SK-N-SH treated with all-trans-retinoic acid at 6 μM for 48 hours (cell line): ENCODE measurements at regions not wholly inside any gene's neighbourhood (a gene's known extent, or its start where the extent isn't known, plus 50 kb on each side); places are given as distances from the start of the nearest gene placed in this dataset.

Source experiments
- ATAC-seq: fragments of 200-7000 bp; cut with Tn5 transposase; 3 replicates; pipeline ENCODE4 v1.9.1; 2020; ENCODE audit warnings: mild to moderate bottlenecking, moderate library complexity
- ARNTL ChIP-seq: fragments of 450-650 bp; formaldehyde crosslinking; IDR thresholded peaks from 2 replicates; pipeline ENCODE4 v1.5.0; 2020; ENCODE audit warnings: low read depth, mild to moderate bottlenecking, moderate library complexity, borderline replicate concordance
- BACH2 ChIP-seq: fragments of 250-450 bp; sonication (Bioruptor Pico); IDR thresholded peaks from 2 replicates; pipeline ENCODE4 v1.9.0; 2021; ENCODE audit warnings: mild to moderate bottlenecking, borderline replicate concordance
- CSDC2 ChIP-seq: fragments of 250-450 bp; sonication (Bioruptor Pico); IDR thresholded peaks from 2 replicates; pipeline ENCODE4 v1.5.0; 2020; ENCODE audit warnings: mild to moderate bottlenecking, moderate library complexity
- ESRRG ChIP-seq: fragments of 250-450 bp; sonication (Bioruptor Pico); IDR thresholded peaks from 2 replicates; pipeline ENCODE4 v1.6.1; 2021; ENCODE audit warnings: mild to moderate bottlenecking
- ISL1 ChIP-seq: fragments of 250-450 bp; sonication (Bioruptor Pico); IDR thresholded peaks from 2 replicates; pipeline ENCODE4 v2.1.2; 2022; ENCODE audit warnings: mild to moderate bottlenecking, moderate library complexity
- OSR1 ChIP-seq: fragments of 250-450 bp; sonication (Bioruptor Pico); IDR thresholded peaks from 2 replicates; pipeline ENCODE4 v1.8.0; 2022; ENCODE audit warnings: moderate library complexity, mild to moderate bottlenecking, inconsistent platforms
- PATZ1 ChIP-seq: fragments of 250-450 bp; sonication (Bioruptor Pico); IDR thresholded peaks from 2 replicates; pipeline ENCODE4 v1.8.0; 2020; ENCODE audit warnings: mild to moderate bottlenecking, moderate library complexity, borderline replicate concordance
- POU6F1 ChIP-seq: fragments of 250-450 bp; sonication (Bioruptor Pico); IDR thresholded peaks from 2 replicates; pipeline ENCODE4 v1.8.0; 2021; ENCODE audit warnings: low read depth, mild to moderate bottlenecking, moderate library complexity, borderline replicate concordance
- PPARA ChIP-seq: fragments of 250-450 bp; sonication (Bioruptor Pico); IDR thresholded peaks from 2 replicates; pipeline ENCODE4 v1.5.0; 2020; ENCODE audit warnings: mild to moderate bottlenecking, borderline replicate concordance
- RARB ChIP-seq: fragments of 250-450 bp; sonication (Bioruptor Pico); IDR thresholded peaks from 2 replicates; pipeline ENCODE4 v1.8.0; 2021; ENCODE audit warnings: mild to moderate bottlenecking, moderate library complexity
- SNAI2 ChIP-seq: fragments of 250-450 bp; sonication (Bioruptor Pico); IDR thresholded peaks from 2 replicates; pipeline ENCODE4 v1.5.0; 2020; ENCODE audit warnings: mild to moderate bottlenecking, moderate library complexity
- TCF4 ChIP-seq: fragments of 250-450 bp; sonication (Bioruptor Pico); IDR thresholded peaks from 2 replicates; pipeline ENCODE4 v1.8.0; 2021; ENCODE audit warnings: mild to moderate bottlenecking, moderate library complexity, borderline replicate concordance
- TOX ChIP-seq: fragments of 250-450 bp; sonication (Bioruptor Pico); IDR thresholded peaks from 2 replicates; pipeline ENCODE4 v1.8.0; 2021; ENCODE audit warnings: mild to moderate bottlenecking, moderate library complexity, borderline replicate concordance
- TSHZ2 ChIP-seq: fragments of 250-450 bp; sonication (Bioruptor Pico); IDR thresholded peaks from 2 replicates; pipeline ENCODE4 v1.5.0; 2020; ENCODE audit warnings: mild to moderate bottlenecking, moderate library complexity
- ZC3H10 ChIP-seq: fragments of 250-450 bp; sonication (Bioruptor Pico); IDR thresholded peaks from 2 replicates; pipeline ENCODE4 v1.5.1; 2021; ENCODE audit warnings: mild to moderate bottlenecking, moderate library complexity
- ZFP3 ChIP-seq: fragments of 250-450 bp; sonication (Bioruptor Pico); IDR thresholded peaks from 2 replicates; pipeline ENCODE4 v1.5.0; 2020; ENCODE audit warnings: mild to moderate bottlenecking, moderate library complexity
- ZFP30 ChIP-seq: fragments of 450-650 bp; formaldehyde crosslinking; IDR thresholded peaks from 2 replicates; pipeline ENCODE4 v1.5.0; 2022; ENCODE audit warnings: mild to moderate bottlenecking, moderate library complexity
- ZNF565 ChIP-seq: fragments of 450-650 bp; formaldehyde crosslinking; conservative IDR thresholded peaks from 2 replicates; pipeline ENCODE4 v1.5.0; 2020; ENCODE audit warnings: low read depth, mild to moderate bottlenecking, moderate library complexity
- ZNF70 ChIP-seq: fragments of 450-650 bp; formaldehyde crosslinking; IDR thresholded peaks from 2 replicates; pipeline ENCODE4 v1.5.0; 2020; ENCODE audit warnings: mild to moderate bottlenecking, moderate library complexity
- ZNF8 ChIP-seq: fragments of 450-650 bp; formaldehyde crosslinking; IDR thresholded peaks from 2 replicates; pipeline ENCODE4 v1.5.0; 2020; ENCODE audit warnings: mild to moderate bottlenecking, moderate library complexity
- TF ChIP-seq, protein P1 (sequence below): fragments of 250-450 bp; sonication (Bioruptor Pico); IDR thresholded peaks from 2 replicates; pipeline ENCODE4 v1.5.1; 2021; ENCODE audit warnings: mild to moderate bottlenecking, moderate library complexity
- TF ChIP-seq, protein P2 (sequence below): fragments of 250-450 bp; sonication (Bioruptor Pico); IDR thresholded peaks from 2 replicates; pipeline ENCODE4 v1.5.1; 2020; ENCODE audit warnings: low read depth, mild to moderate bottlenecking, moderate library complexity

DNA sequence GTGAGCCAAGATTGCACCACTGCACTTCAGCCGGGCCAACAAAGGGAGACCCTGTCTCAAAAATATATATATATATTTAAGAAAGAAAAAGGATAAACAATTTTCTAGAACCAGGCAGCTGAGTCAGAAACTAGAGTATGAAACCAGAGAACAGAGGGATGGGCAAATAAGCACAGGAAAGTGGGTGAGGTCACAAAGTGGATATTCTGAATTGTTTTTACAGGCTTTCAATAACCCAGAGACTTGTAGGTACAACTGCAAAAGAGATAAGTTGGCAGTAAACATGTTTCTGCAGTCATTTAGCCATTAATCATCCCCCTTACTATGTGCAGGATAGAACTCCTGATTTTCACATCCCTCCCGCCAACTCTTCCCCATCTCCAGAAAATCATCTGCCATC, 94.2 kb downstream of the BTG1 start (continued):
- no peak for TF ChIP-seq POU6F1
- TF ChIP-seq ZNF8, result no peak
- no peak for TF ChIP-seq RARB
- TF ChIP-seq BACH2 (CRISPR knock-in tag), result no peak
- TF ChIP-seq ZNF70 (CRISPR knock-in tag), result no peak
- no peak for TF ChIP-seq TOX (CRISPR knock-in tag)
- TF ChIP-seq ARNTL (CRISPR knock-in tag), result no peak
- no peak for TF ChIP-seq ZC3H10 (CRISPR knock-in tag)

DNA sequence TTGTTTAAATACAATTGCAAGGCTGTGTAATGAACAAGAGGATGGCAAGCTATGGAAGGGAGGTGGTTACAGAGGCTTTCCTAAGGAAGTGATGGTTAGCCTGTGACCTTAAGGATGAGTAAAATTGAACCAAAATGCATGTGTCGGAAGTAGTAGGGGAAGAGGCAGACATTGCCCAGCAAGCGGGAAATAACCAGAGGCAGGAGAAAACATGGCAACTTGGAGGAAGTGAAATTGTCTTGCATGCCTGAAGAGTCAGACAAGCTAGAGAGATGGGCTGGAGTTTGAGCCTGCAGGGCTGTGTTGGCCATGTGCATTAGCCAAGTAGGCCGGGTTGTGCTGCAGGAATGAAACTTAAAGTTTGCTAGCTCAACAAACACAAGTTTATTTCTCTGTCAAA, 96.2 kb downstream of the BTG1 start:
- no peak for TF ChIP-seq ZFP3 (CRISPR knock-in tag)
- no peak for TF ChIP-seq OSR1
- TF ChIP-seq TSHZ2 (CRISPR knock-in tag), result no peak
- no peak for TF ChIP-seq ISL1
- TF ChIP-seq PATZ1 (CRISPR knock-in tag), result no peak
- TF ChIP-seq, protein P1, sequence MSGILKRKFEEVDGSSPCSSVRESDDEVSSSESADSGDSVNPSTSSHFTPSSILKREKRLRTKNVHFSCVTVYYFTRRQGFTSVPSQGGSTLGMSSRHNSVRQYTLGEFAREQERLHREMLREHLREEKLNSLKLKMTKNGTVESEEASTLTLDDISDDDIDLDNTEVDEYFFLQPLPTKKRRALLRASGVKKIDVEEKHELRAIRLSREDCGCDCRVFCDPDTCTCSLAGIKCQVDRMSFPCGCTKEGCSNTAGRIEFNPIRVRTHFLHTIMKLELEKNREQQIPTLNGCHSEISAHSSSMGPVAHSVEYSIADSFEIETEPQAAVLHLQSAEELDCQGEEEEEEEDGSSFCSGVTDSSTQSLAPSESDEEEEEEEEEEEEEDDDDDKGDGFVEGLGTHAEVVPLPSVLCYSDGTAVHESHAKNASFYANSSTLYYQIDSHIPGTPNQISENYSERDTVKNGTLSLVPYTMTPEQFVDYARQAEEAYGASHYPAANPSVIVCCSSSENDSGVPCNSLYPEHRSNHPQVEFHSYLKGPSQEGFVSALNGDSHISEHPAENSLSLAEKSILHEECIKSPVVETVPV, result no peak
- TF ChIP-seq ZNF565 (CRISPR knock-in tag), result no peak
- TF ChIP-seq ARNTL (CRISPR knock-in tag), result no peak
- TF ChIP-seq, protein P2, sequence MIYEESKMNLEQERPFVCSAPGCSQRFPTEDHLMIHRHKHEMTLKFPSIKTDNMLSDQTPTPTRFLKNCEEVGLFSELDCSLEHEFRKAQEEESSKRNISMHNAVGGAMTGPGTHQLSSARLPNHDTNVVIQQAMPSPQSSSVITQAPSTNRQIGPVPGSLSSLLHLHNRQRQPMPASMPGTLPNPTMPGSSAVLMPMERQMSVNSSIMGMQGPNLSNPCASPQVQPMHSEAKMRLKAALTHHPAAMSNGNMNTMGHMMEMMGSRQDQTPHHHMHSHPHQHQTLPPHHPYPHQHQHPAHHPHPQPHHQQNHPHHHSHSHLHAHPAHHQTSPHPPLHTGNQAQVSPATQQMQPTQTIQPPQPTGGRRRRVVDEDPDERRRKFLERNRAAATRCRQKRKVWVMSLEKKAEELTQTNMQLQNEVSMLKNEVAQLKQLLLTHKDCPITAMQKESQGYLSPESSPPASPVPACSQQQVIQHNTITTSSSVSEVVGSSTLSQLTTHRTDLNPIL (CRISPR knock-in tag), result no peak
- TF ChIP-seq ZFP30, result no peak
- no peak for TF ChIP-seq ZC3H10 (CRISPR knock-in tag)
- TF ChIP-seq POU6F1, result no peak
- TF ChIP-seq PPARA (CRISPR knock-in tag), result no peak
- TF ChIP-seq BACH2 (CRISPR knock-in tag), result no peak
- TF ChIP-seq TCF4 (CRISPR knock-in tag), result no peak
- no peak for TF ChIP-seq ESRRG
- TF ChIP-seq SNAI2 (CRISPR knock-in tag), result no peak
- no peak for TF ChIP-seq CSDC2 (CRISPR knock-in tag)
- no peak for ATAC-seq
